Natural killer cell (primary cell): ENCODE measurements at regions not wholly inside any gene's neighbourhood (a gene's known extent, or its start where the extent isn't known, plus 50 kb on each side); places are given as distances from the start of the nearest gene placed in this dataset.

Experiments used
- ATAC-seq, 3 donors: fragments of 150-1000 bp in 2 of 3; fragments of 200-7000 bp in 1 of 3; cut with Tn5 transposase; 1 replicate in 1 of 3; 2 replicates in 2 of 3; pipeline ENCODE4 v1.10.0; 2021; ENCODE audit warnings: mild to moderate bottlenecking in 2 of 3, moderate library complexity in 2 of 3
- DNase-seq, 2 donors: peaks; one replicate each; pipeline versions ENCODE4 v3.0.0 to v3.0.0-alpha.2; 2013 to 2021; ENCODE audit warnings: mixed read lengths in 1 of 2
- H3K27ac ChIP-seq: one replicate; pipeline ENCODE4 v1.5.1; 2013; ENCODE audit warnings: mild to moderate bottlenecking, low read length
- H3K27me3 ChIP-seq: one replicate; pipeline ENCODE4 v1.6.1; 2013; ENCODE audit warnings: low read length; ENCODE audit not compliant: control insufficient read depth, insufficient read depth
- H3K36me3 ChIP-seq: one replicate; pipeline ENCODE4 v1.6.1; 2013; ENCODE audit warnings: low read length; ENCODE audit not compliant: control insufficient read depth, insufficient read depth
- H3K4me1 ChIP-seq: one replicate; pipeline ENCODE4 v1.6.1; 2013; ENCODE audit warnings: low read length; ENCODE audit not compliant: control insufficient read depth, insufficient read depth
- H3K4me3 ChIP-seq: one replicate; pipeline ENCODE4 v1.5.1; 2013; ENCODE audit warnings: low read length
- H3K9me3 ChIP-seq: one replicate; pipeline ENCODE4 v1.6.1; 2013; ENCODE audit warnings: low read length; ENCODE audit not compliant: control insufficient read depth, insufficient read depth
- H3K27ac Mint-ChIP-seq, 2 donors: one replicate each; pipeline ENCODE4 v1.8.0; 2022; ENCODE audit warnings: mild to moderate bottlenecking in 2 of 2, mixed read lengths in 2 of 2, moderate library complexity in 1 of 2
- H3K27me3 Mint-ChIP-seq, 2 donors: one replicate each; pipeline ENCODE4 v1.8.0; 2022; ENCODE audit warnings: low read depth in 2 of 2, mixed read lengths in 2 of 2
- H3K36me3 Mint-ChIP-seq: one replicate; pipeline ENCODE4 v1.8.0; 2022; ENCODE audit warnings: mixed read lengths
- H3K4me1 Mint-ChIP-seq, 2 donors: one replicate each; pipeline ENCODE4 v1.8.0; 2022; ENCODE audit warnings: mixed read lengths in 2 of 2
- H3K4me3 Mint-ChIP-seq: one replicate; pipeline ENCODE4 v1.8.0; 2022; ENCODE audit warnings: mild to moderate bottlenecking, moderate library complexity, mixed read lengths
- H3K9me3 Mint-ChIP-seq, 2 donors: one replicate each; pipeline ENCODE4 v1.8.0; 2022; ENCODE audit warnings: mixed read lengths in 2 of 2
- WGBS: methylation state at CpG from one replicate; pipeline ENCODE4 v1.1.7; 2013; ENCODE audit warnings: missing lambda C conversion rate; ENCODE audit not compliant: insufficient coverage; 5-methylcytosine and 5-hydroxymethylcytosine counted together
- intact Hi-C: fragments of 100-400 bp; cut with micrococcal nuclease; formaldehyde crosslinking; loops from one replicate; pipeline ENCODE4 v1.14.2; 2022
- TF ChIP-seq, protein P1 (sequence below): fragments of 200-600 bp; IDR thresholded peaks from one replicate; pipeline ENCODE4 v1.8.0; 2022; ENCODE audit warnings: antibody characterized with exemption

DNA sequence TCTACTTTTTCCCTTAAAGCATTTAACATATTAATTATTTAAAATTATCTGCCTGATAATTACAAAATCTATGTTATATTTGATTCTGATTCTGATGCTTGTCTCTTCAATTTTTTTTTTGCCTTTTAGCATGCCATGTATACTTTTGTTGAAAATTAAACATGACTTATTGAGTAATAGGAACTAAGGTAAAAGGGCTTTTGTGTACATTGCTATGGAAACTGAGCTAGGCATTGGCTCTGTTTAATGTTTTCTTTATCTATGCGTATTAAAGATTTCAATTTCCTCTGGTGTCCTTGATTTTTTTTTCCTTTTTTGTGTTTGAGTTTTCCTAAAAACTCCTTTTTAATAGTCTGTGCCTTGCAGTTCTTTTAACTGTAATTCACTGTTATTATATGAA lies 805.2 kb downstream of the DHX35 start:
- intact Hi-C loops: no loop called here

DNA sequence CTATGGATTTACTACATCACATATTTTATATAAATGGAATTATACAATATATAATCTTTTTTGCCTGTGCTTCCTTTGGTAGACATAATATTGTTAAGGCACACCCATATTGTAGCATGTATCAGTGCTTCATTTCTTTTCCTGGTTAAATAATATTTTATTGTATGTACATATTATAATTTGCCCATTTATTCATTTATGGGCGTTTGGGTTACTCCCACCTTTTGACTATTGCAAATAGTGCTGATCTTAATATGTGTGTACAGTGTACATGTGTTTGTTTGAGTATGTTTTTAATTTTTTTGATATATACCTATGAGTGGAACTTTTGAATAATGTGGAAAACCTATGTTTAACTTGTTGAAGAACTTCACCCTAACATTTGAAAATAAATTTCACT lies 804.2 kb downstream of the DHX35 start:
- no CpG with 5 or more reads among the region's 1 CpG for WGBS
- H3K27ac Mint-ChIP-seq: no peak overlapping the region
- intact Hi-C loops: no loop called here
- DNase-seq (no peak), ATAC-seq (no peak)
- TF ChIP-seq, protein P1, sequence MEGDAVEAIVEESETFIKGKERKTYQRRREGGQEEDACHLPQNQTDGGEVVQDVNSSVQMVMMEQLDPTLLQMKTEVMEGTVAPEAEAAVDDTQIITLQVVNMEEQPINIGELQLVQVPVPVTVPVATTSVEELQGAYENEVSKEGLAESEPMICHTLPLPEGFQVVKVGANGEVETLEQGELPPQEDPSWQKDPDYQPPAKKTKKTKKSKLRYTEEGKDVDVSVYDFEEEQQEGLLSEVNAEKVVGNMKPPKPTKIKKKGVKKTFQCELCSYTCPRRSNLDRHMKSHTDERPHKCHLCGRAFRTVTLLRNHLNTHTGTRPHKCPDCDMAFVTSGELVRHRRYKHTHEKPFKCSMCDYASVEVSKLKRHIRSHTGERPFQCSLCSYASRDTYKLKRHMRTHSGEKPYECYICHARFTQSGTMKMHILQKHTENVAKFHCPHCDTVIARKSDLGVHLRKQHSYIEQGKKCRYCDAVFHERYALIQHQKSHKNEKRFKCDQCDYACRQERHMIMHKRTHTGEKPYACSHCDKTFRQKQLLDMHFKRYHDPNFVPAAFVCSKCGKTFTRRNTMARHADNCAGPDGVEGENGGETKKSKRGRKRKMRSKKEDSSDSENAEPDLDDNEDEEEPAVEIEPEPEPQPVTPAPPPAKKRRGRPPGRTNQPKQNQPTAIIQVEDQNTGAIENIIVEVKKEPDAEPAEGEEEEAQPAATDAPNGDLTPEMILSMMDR: no peak
- Histone ChIP-seq H3K9me3 (peaks cover 2% of the 10 kb centered on the region), H3K4me3 (no peak overlapping the region), H3K27me3 (no peaks in the 10 kb centered on the region), H3K27ac (no peak overlapping the region), H3K4me1 (no peaks in the 10 kb centered on the region), H3K36me3 (no peaks in the 10 kb centered on the region)
- H3K27me3 Mint-ChIP-seq: no peaks in the 10 kb centered on the region
- peaks cover 11% of the 10 kb centered on the region in 2 donors for H3K9me3 Mint-ChIP-seq
- no peaks in the 10 kb centered on the region for H3K4me1 Mint-ChIP-seq
- peaks cover 22% of the 10 kb centered on the region for H3K36me3 Mint-ChIP-seq
- H3K4me3 Mint-ChIP-seq: no peak overlapping the region

More for the DNA sequence above, 805.2 kb downstream of the DHX35 start:
- Histone ChIP-seq H3K9me3 (peaks cover 2% of the 10 kb centered on the region), H3K4me3 (no peak overlapping the region), H3K4me1 (no peaks in the 10 kb centered on the region), H3K36me3 (no peaks in the 10 kb centered on the region), H3K27ac (no peak overlapping the region), H3K27me3 (no peaks in the 10 kb centered on the region)
- TF ChIP-seq, protein P1: no peak
- H3K4me1 Mint-ChIP-seq: no peaks in the 10 kb centered on the region
- H3K27ac Mint-ChIP-seq: no peak overlapping the region
- ATAC-seq: no peak
- no peaks in the 10 kb centered on the region for H3K27me3 Mint-ChIP-seq
- peaks cover 24% of the 10 kb centered on the region for H3K36me3 Mint-ChIP-seq
- 100% methylated on average over 1 of the region's 1 CpG for WGBS
- DNase-seq: no peak
- no peak overlapping the region for H3K4me3 Mint-ChIP-seq
- H3K9me3 Mint-ChIP-seq: peaks cover 11 to 14% of the 10 kb centered on the region in 2 donors

DNA sequence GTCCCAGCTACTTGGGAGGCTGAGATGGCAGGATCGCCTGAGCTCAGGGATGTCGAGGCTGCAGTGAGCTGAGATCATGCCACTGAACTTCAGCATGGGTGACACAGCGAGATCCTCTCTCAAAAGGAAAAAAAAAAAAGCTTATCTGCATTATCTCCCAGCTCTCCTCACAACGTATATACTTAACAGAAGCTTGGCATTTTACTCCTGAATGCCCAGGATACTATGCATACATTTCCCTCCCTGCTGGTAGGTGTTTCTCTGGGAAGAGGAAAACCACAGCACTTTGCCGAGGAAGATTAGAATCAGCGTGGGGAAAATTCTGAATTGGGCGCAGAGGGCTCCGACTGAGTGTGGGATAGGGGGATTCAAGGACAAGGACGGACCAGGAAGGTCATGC lies 800.6 kb downstream of the DHX35 start:
- no peaks in the 10 kb centered on the region for H3K36me3 ChIP-seq
- no peaks in the 10 kb centered on the region for H3K36me3 Mint-ChIP-seq
- H3K4me1 Mint-ChIP-seq: no peaks in the 10 kb centered on the region
- no peak overlapping the region for H3K4me3 ChIP-seq
- no peaks in the 10 kb centered on the region for H3K27me3 Mint-ChIP-seq
- TF ChIP-seq, protein P1: no peak
- H3K27ac ChIP-seq: no peak overlapping the region
- no peaks in the 10 kb centered on the region for H3K9me3 ChIP-seq
- DNase-seq: no peak
- H3K27me3 ChIP-seq: no peaks in the 10 kb centered on the region
- no peaks in the 10 kb centered on the region for H3K4me1 ChIP-seq
- 70% methylated on average over 8 of the region's 9 CpGs for WGBS
- no peak for ATAC-seq
- H3K27ac Mint-ChIP-seq: no peak overlapping the region
- no peak overlapping the region for H3K4me3 Mint-ChIP-seq
- H3K9me3 Mint-ChIP-seq: peaks cover 6 to 7% of the 10 kb centered on the region in 2 donors
- intact Hi-C loops: no loop called here

DNA sequence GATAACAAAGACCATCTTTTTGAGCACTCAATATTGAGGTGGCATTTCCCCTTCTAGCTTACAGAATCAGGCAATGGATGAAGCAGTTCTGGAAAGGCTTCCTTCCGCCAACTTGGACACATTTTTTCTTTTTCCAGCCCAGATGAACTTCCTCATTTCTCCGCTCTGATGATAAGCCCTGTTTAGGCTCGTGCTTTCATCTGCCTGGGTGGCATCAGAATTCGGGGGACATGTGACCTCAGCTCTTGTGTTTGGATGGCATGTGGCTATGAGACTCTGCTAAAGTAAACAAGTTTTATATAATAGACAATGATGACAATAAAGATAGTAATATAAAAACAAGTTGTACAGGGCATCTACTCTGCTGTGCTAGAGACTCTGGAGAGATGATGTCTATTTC lies 796.7 kb downstream of the DHX35 start:
- no peak for DNase-seq
- no peaks in the 10 kb centered on the region for H3K4me1 ChIP-seq
- no peak for ATAC-seq
- no peaks in the 10 kb centered on the region for H3K4me1 Mint-ChIP-seq
- H3K27me3 Mint-ChIP-seq: no peaks in the 10 kb centered on the region
- no peaks in the 10 kb centered on the region for H3K9me3 ChIP-seq
- no peak overlapping the region for H3K4me3 Mint-ChIP-seq
- H3K36me3 Mint-ChIP-seq: no peaks in the 10 kb centered on the region
- H3K27me3 ChIP-seq: no peaks in the 10 kb centered on the region
- H3K4me3 ChIP-seq: no peak overlapping the region
- intact Hi-C loops: no loop called here
- no peaks in the 10 kb centered on the region for H3K36me3 ChIP-seq
- no peak overlapping the region for H3K27ac ChIP-seq
- peaks cover 2 to 7% of the 10 kb centered on the region in 2 donors for H3K9me3 Mint-ChIP-seq
- WGBS: 22% methylated on average over 4 of the region's 4 CpGs
- TF ChIP-seq, protein P1: no peak
- H3K27ac Mint-ChIP-seq: no peak overlapping the region
